Liver (tissue), 7 donors: ENCODE measurements at regions not wholly inside any gene's neighbourhood (a gene's known extent, or its start where the extent isn't known, plus 50 kb on each side); places are given as distances from the start of the nearest gene placed in this dataset.

Source experiments
- DNase-seq: peaks from one replicate; pipeline ENCODE4 v3.0.0-alpha.2; 2017; ENCODE audit warnings: low spot score
- H3K27ac ChIP-seq, 2 donors: one replicate each; pipeline ENCODE4 v1.7.0; 2013; ENCODE audit warnings: inconsistent platforms in 2 of 2, low read length in 2 of 2, control low read depth in 1 of 2, low read depth in 1 of 2, mild to moderate bottlenecking in 1 of 2
- H3K27me3 ChIP-seq, 4 donors: one replicate each; pipeline versions ENCODE4 v1.6.1 to v1.7.0; 2013; ENCODE audit warnings: low read length in 3 of 4, inconsistent platforms in 1 of 4, mild to moderate bottlenecking in 1 of 4, moderate library complexity in 1 of 4; ENCODE audit not compliant: control insufficient read depth in 4 of 4, insufficient read depth in 4 of 4
- H3K36me3 ChIP-seq, 4 donors: one replicate each; pipeline versions ENCODE4 v1.6.1 to v1.7.0; 2013; ENCODE audit warnings: low read length in 3 of 4, mild to moderate bottlenecking in 3 of 4, low read depth in 1 of 4, moderate library complexity in 1 of 4; ENCODE audit not compliant: control insufficient read depth in 4 of 4, insufficient read depth in 3 of 4
- H3K4me1 ChIP-seq, 4 donors: one replicate each; pipeline versions ENCODE4 v1.6.1 to v1.7.0; 2013; ENCODE audit warnings: low read length in 3 of 4, mild to moderate bottlenecking in 3 of 4, moderate library complexity in 1 of 4; ENCODE audit not compliant: control insufficient read depth in 4 of 4, insufficient read depth in 4 of 4
- H3K4me3 ChIP-seq, 3 donors: one replicate each; pipeline versions ENCODE4 v1.6.1 to v1.7.0; 2013; ENCODE audit warnings: low read length in 3 of 3, control low read depth in 1 of 3, low read depth in 1 of 3, mild to moderate bottlenecking in 1 of 3
- H3K9ac ChIP-seq, 2 donors: one replicate each; pipeline ENCODE4 v1.7.0; 2013; ENCODE audit warnings: low read length in 2 of 2, mild to moderate bottlenecking in 2 of 2, moderate library complexity in 2 of 2, control low read depth in 1 of 2, low read depth in 1 of 2
- H3K9me3 ChIP-seq, 4 donors: one replicate each; pipeline versions ENCODE4 v1.6.1 to v1.7.0; 2013; ENCODE audit warnings: low read length in 3 of 4; ENCODE audit not compliant: control insufficient read depth in 4 of 4
- FOXA1 ChIP-seq: IDR thresholded peaks from 2 replicates; pipeline ENCODE4 v1.6.1; 2016; ENCODE audit warnings: antibody characterized with exemption
- FOXA2 ChIP-seq: IDR thresholded peaks from 2 replicates; pipeline ENCODE4 v1.6.1; 2016; ENCODE audit warnings: antibody characterized with exemption
- GABPA ChIP-seq, 2 donors: IDR thresholded peaks in 1 of 2; conservative IDR thresholded peaks in 1 of 2; 2 replicates each; pipeline ENCODE4 v1.6.1; 2016; ENCODE audit warnings: antibody characterized with exemption in 2 of 2, mild to moderate bottlenecking in 1 of 2, moderate library complexity in 1 of 2
- HNF4A ChIP-seq, 2 donors: conservative IDR thresholded peaks; 2 replicates each; pipeline ENCODE4 v1.6.1; 2016; ENCODE audit warnings: antibody characterized with exemption in 2 of 2, mild to moderate bottlenecking in 2 of 2
- HNF4G ChIP-seq: IDR thresholded peaks from 2 replicates; pipeline ENCODE4 v1.6.1; 2016; ENCODE audit warnings: antibody characterized with exemption
- JUND ChIP-seq, 2 donors: IDR thresholded peaks; 2 replicates each; pipeline ENCODE4 v1.6.1; 2016; ENCODE audit warnings: antibody characterized with exemption in 2 of 2
- NR2F2 ChIP-seq: IDR thresholded peaks from 2 replicates; pipeline ENCODE4 v1.6.1; 2016; ENCODE audit warnings: antibody characterized with exemption
- RXRA ChIP-seq, 2 donors: IDR thresholded peaks; 2 replicates each; pipeline ENCODE4 v1.6.1; 2017 to 2018; ENCODE audit warnings: antibody characterized with exemption in 2 of 2, mild to moderate bottlenecking in 1 of 2
- SP1 ChIP-seq: IDR thresholded peaks from 2 replicates; pipeline ENCODE4 v1.6.1; 2018; ENCODE audit warnings: antibody characterized with exemption, mild to moderate bottlenecking
- TAF1 ChIP-seq: conservative IDR thresholded peaks from 2 replicates; pipeline ENCODE4 v1.6.1; 2016; ENCODE audit warnings: antibody characterized with exemption, mild to moderate bottlenecking
- YY1 ChIP-seq: IDR thresholded peaks from 2 replicates; pipeline ENCODE4 v1.6.1; 2016; ENCODE audit warnings: antibody characterized with exemption, mild to moderate bottlenecking
- WGBS: extraction: QIAGEN DNeasy Blood & Tissue Kit; methylation state at CpG from one replicate; pipeline ENCODE4 v1.1.7; 2013; 5-methylcytosine and 5-hydroxymethylcytosine counted together
- TF ChIP-seq, protein P1 (sequence below): IDR thresholded peaks from 2 replicates; pipeline ENCODE4 v1.6.1; 2016; ENCODE audit warnings: antibody characterized with exemption
- TF ChIP-seq, protein P2 (sequence below): IDR thresholded peaks from 2 replicates; pipeline ENCODE4 v1.6.1; 2016; ENCODE audit warnings: antibody characterized with exemption
- donor health status: healthy.
- donor health status: healthy.
- donor health status: healthy.
- donor health status: healthy.

DNA sequence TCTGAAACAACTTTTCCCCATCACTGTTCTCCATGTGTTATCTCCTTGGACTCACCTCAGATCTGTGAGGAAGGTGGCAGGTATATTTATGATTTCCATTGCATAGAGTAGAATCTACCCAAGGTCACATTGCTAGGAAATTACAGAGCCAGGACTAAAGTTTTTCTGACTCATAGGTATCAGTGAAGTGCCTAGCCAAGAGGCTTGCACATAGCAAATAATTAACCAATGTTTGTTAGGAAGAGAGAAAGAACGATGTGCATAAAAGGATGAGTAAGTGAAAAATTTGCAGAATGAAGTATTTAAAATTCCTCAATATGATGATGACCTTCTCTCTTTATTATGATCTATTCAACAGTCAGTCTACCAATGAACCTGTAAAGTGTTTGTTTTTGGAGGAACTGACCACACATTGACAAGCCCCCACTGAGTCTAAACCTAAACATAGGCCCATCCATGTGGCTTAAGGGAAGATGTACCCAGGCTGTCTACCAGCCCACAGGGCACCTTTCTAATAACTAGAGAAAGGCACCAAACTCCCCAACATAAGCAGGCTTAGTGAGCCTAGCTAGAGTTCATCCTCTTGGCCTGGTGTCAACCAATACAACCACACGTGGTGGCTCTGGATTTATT lies 252.9 kb upstream of the ZMIZ1 start (continued):
- TF ChIP-seq GABPA (IDR thresholded peaks at IDR 0.05 in 1 of 2, conservative IDR thresholded peaks at IDR 0.05 in 1 of 2) (no peak), FOXA2 (no peak), NR2F2 (no peak), HNF4G (no peak)

DNA sequence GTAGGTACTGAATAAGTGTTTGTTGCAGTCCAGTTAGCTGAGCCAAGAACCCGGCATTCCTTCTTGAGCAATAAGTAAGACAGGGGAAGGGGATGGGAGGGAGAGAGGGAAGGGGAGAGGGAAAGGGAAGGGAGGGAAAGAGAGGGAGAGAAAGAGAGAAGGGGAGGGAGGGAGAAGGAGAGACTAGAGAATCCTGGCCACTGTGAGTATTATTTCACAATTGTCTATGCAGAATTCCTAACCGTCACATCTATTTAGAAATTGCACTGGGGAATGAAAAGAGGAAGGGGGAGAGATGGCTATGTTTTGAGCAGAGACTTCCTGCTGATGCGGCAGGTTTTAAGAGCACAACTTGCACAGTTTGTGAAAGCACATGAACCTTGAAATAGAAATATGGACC lies 251.4 kb upstream of the ZMIZ1 start:
- no peak overlapping the region for H3K9ac ChIP-seq
- H3K27ac ChIP-seq: no peak overlapping the region
- H3K36me3 ChIP-seq: peaks cover 0 to 2% (median 0%) of the 10 kb centered on the region in 4 donors
- WGBS: 63% methylated on average over 3 of the region's 3 CpGs
- no peak for DNase-seq
- H3K4me1 ChIP-seq: peaks cover 0 to 19% (median 4%) of the 10 kb centered on the region in 4 donors
- no peak overlapping the region for H3K4me3 ChIP-seq
- H3K9me3 ChIP-seq: peaks cover 0 to 4% (median 3%) of the 10 kb centered on the region in 4 donors
- no peak for TF ChIP-seq TAF1
- H3K27me3 ChIP-seq: no peaks in the 10 kb centered on the region

DNA sequence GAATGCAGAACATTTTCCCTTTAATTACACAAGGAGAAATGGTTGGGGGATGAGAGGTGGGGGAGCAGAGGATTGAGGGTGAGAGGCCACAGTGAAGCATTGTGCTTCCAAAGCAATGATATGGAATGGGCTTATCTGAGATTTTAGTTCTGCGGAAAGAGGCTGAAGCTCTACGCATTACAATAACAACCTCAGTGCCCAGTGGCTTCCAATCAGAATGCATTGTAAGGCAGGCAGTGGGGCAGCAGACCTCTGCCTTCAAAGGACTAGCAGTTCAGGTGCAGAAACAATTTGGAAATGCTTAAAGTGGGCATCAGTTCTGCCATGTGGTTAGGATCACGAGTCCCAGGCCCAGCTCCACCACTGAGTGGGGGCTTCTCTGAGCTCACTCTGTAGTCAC lies 251.0 kb upstream of the ZMIZ1 start:
- Histone ChIP-seq H3K9ac (no peak overlapping the region), H3K27me3 (peaks cover 0 to 2% (median 0%) of the 10 kb centered on the region in 4 donors), H3K4me3 (no peak overlapping the region), H3K27ac (no peak overlapping the region), H3K36me3 (peaks cover 0 to 7% (median 0%) of the 10 kb centered on the region in 4 donors), H3K9me3 (peaks cover 2 to 8% (median 7%) of the 10 kb centered on the region in 4 donors), H3K4me1 (peaks cover 0 to 18% (median 4%) of the 10 kb centered on the region in 4 donors)
- DNase-seq: no peak
- TF ChIP-seq RXRA (IDR thresholded peaks at IDR 0.05) (no peak), FOXA1 (no peak), HNF4A (conservative IDR thresholded peaks at IDR 0.05) (no peak), YY1 (no peak)
- TF ChIP-seq, protein P1, sequence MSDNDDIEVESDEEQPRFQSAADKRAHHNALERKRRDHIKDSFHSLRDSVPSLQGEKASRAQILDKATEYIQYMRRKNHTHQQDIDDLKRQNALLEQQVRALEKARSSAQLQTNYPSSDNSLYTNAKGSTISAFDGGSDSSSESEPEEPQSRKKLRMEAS: no peak
- 88% methylated on average over 3 of the region's 3 CpGs for WGBS

DNA sequence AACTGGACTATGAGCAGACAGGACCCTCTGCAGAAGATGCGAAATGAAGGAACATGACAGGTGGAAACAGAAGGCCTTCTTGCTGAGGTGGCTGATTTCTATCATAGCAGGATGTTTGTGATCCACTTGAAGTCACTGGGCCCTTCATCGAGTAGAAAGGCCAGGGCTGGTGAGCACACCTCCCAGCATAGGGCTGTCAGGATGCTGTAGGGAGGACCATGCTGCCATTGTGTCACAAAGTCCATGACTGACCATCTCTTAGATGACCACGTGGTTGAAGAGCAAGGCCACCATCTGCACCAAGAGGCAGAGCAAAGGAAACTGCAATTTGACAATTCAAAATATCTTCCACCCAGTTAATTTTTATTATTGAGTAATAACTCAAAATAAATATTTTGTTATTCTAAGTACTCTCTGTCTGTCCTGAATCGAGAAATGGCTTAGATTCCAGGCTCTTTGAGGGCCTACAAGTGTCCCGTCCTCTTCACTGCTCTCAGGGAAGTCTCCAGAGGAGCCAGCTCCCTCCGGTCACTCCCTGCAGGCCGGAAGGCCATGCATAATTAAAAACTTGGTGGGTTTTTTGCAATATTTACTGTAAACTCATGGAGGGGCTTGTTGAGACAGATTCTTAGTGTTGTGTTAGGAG lies 249.3 kb upstream of the ZMIZ1 start:
- Histone ChIP-seq H3K27ac (no peak overlapping the region), H3K4me3 (no peak overlapping the region), H3K4me1 (peaks cover 0 to 4% (median under 1%) of the 10 kb centered on the region in 4 donors), H3K36me3 (peaks cover 0 to 8% (median 0%) of the 10 kb centered on the region in 4 donors), H3K9ac (no peak overlapping the region), H3K27me3 (peaks cover 0 to 2% (median 0%) of the 10 kb centered on the region in 4 donors), H3K9me3 (peaks cover 3 to 18% (median 15%) of the 10 kb centered on the region in 4 donors)
- no peak for DNase-seq
- TF ChIP-seq GABPA (IDR thresholded peaks at IDR 0.05 in 1 of 2, conservative IDR thresholded peaks at IDR 0.05 in 1 of 2) (no peak), SP1 (no peak), NR2F2 (no peak), HNF4G (no peak), JUND (IDR thresholded peaks at IDR 0.05) (no peak), HNF4A (conservative IDR thresholded peaks at IDR 0.05) (no peak), TAF1 (no peak), FOXA1 (no peak), FOXA2 (no peak)
- TF ChIP-seq, protein P2, sequence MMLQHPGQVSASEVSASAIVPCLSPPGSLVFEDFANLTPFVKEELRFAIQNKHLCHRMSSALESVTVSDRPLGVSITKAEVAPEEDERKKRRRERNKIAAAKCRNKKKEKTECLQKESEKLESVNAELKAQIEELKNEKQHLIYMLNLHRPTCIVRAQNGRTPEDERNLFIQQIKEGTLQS: no peak
- TF ChIP-seq, protein P1: no peak
- WGBS: 89% methylated on average over 7 of the region's 7 CpGs
